SK-N-SH (cell line): ENCODE measurements at regions not wholly inside any gene's neighbourhood (a gene's known extent, or its start where the extent isn't known, plus 50 kb on each side); places are given as distances from the start of the nearest gene placed in this dataset.
A peak's percentile ranks its signal among the peaks of the same experiment; 100 is the strongest.

Source experiments
- CTCF ChIA-PET: fragments of 300-600, 350-600 bp; formaldehyde crosslinking; extraction: SDS; loops from one replicate; lab custom pipeline; 2021; lab: Yijun Ruan, JAX
- POLR2A ChIA-PET: fragments of 350-600 bp; sonication (Branson Sonifier 250); formaldehyde crosslinking; extraction: SDS; loops from one replicate; lab custom pipeline; 2020; ENCODE audit warnings: antibody characterized with exemption, inconsistent platforms; lab: Yijun Ruan, JAX
- DNase-seq: peaks from one replicate; pipeline ENCODE4 v3.0.0; 2012
- H2AFZ ChIP-seq: fragments of 200-600 bp; sonication (generic); 2 replicates; pipeline ENCODE4 v1.8.1; 2016; ENCODE audit warnings: antibody characterized with exemption, mild to moderate bottlenecking, low read depth
- H3F3A ChIP-seq: fragments of 200-600 bp; sonication (generic); replicated peaks from 2 replicates; pipeline ENCODE3; 2016; ENCODE audit warnings: antibody characterized with exemption, mild to moderate bottlenecking; ENCODE audit not compliant: insufficient read depth
- H3K27ac ChIP-seq, 2 experiments: fragments of 200-500 bp in 1 of 2; fragments of 200-600 bp in 1 of 2; sonication (Bioruptor generic) in 1 of 2; sonication (generic), shearing (Covaris generic) in 1 of 2; 2 replicates each; pipeline versions ENCODE4 v1.5.1 to v1.6.1; 2014 to 2016; ENCODE audit warnings: low read depth in 2 of 2, inconsistent platforms in 1 of 2, low read length in 1 of 2, mild to moderate bottlenecking in 1 of 2, mixed read lengths in 1 of 2
- H3K27me3 ChIP-seq: fragments of 200-600 bp; sonication (generic), shearing (Covaris generic); 2 replicates; pipeline ENCODE4 v1.6.1; 2016; ENCODE audit warnings: mixed run types; ENCODE audit not compliant: insufficient read depth
- H3K36me3 ChIP-seq, 2 experiments: fragments of 200-500 bp in 1 of 2; fragments of 200-600 bp in 1 of 2; sonication (Bioruptor generic) in 1 of 2; sonication (generic) in 1 of 2; replicated peaks in 1 of 2; 2 replicates each; pipeline versions ENCODE3 to v1.5.1; 2014 to 2016; ENCODE audit warnings: low read length in 1 of 2, mild to moderate bottlenecking in 1 of 2; ENCODE audit not compliant: insufficient read depth in 2 of 2, control insufficient read depth in 1 of 2
- H3K4me1 ChIP-seq, 2 experiments: fragments of 200-500 bp in 1 of 2; fragments of 200-600 bp in 1 of 2; sonication (Bioruptor generic) in 1 of 2; sonication (generic), shearing (Covaris generic) in 1 of 2; 2 replicates each; pipeline versions ENCODE4 v1.5.1 to v1.6.1; 2014 to 2016; ENCODE audit warnings: low read depth in 1 of 2, low read length in 1 of 2, mixed run types in 1 of 2; ENCODE audit not compliant: insufficient read depth in 2 of 2, control insufficient read depth in 1 of 2
- H3K4me2 ChIP-seq: fragments of 200-600 bp; sonication (generic), shearing (Covaris generic); 2 replicates; pipeline ENCODE4 v1.6.1; 2017; ENCODE audit warnings: mixed run types
- H3K4me3 ChIP-seq, 2 experiments: fragments of 200-500 bp in 1 of 2; fragments of 200-600 bp in 1 of 2; sonication (Bioruptor generic) in 1 of 2; sonication (generic), shearing (Covaris generic) in 1 of 2; 2 replicates each; pipeline versions ENCODE4 v1.5.1 to v1.8.1; 2014 to 2016; ENCODE audit warnings: low read depth in 2 of 2, inconsistent platforms in 1 of 2, low read length in 1 of 2, mild to moderate bottlenecking in 1 of 2, mixed read lengths in 1 of 2, moderate library complexity in 1 of 2
- H3K79me2 ChIP-seq: fragments of 200-600 bp; sonication (generic); 2 replicates; pipeline ENCODE4 v1.8.1; 2017; ENCODE audit warnings: mild to moderate bottlenecking; ENCODE audit not compliant: insufficient read depth
- H3K9ac ChIP-seq: fragments of 200-600 bp; sonication (generic); 2 replicates; pipeline ENCODE4 v1.6.1; 2017; ENCODE audit warnings: mixed run types
- H3K9me2 ChIP-seq: fragments of 200-600 bp; sonication (generic); 2 replicates; pipeline ENCODE4 v1.6.1; 2017; ENCODE audit warnings: mixed run types
- H3K9me3 ChIP-seq: fragments of 200-600 bp; sonication (generic); 2 replicates; pipeline ENCODE4 v1.6.1; 2017; ENCODE audit warnings: mixed run types, mild to moderate bottlenecking, moderate library complexity
- H4K20me1 ChIP-seq: fragments of 200-600 bp; sonication (generic); 2 replicates; pipeline ENCODE4 v1.6.1; 2017; ENCODE audit warnings: mild to moderate bottlenecking, mixed run types; ENCODE audit not compliant: insufficient read depth
- CHD2 ChIP-seq: fragments of 150-350 bp; IDR thresholded peaks from 2 replicates; pipeline ENCODE4 v1.6.1; 2018; ENCODE audit warnings: low read length; ENCODE audit not compliant: partially characterized antibody
- EZH2phosphoT487 ChIP-seq: fragments of 200-600 bp; sonication (generic); IDR thresholded peaks from 2 replicates; pipeline ENCODE4 v1.6.1; 2017; ENCODE audit warnings: low read depth, mixed run types, mild to moderate bottlenecking, antibody characterized with exemption, moderate library complexity, borderline replicate concordance
- FOSL2 ChIP-seq: IDR thresholded peaks from 2 replicates; pipeline ENCODE4 v1.4.0; 2012; ENCODE audit warnings: low read depth, mild to moderate bottlenecking, moderate library complexity, borderline replicate concordance
- GABPA ChIP-seq: IDR thresholded peaks from 2 replicates; pipeline ENCODE4 v1.4.0; 2012; ENCODE audit warnings: low read depth, mild to moderate bottlenecking
- MEF2A ChIP-seq: IDR thresholded peaks from 2 replicates; pipeline ENCODE4 v1.4.0; 2012; ENCODE audit warnings: low read depth, borderline replicate concordance
- MXI1 ChIP-seq: IDR thresholded peaks from 2 replicates; pipeline ENCODE4 v1.6.1; 2012; ENCODE audit warnings: mild to moderate bottlenecking, low read depth, low read length, improper control_type of control experiment
- PBX3 ChIP-seq: IDR thresholded peaks from 2 replicates; pipeline ENCODE4; 2012
- POLR2AphosphoS5 ChIP-seq: IDR thresholded peaks from 2 replicates; pipeline ENCODE4 v1.6.1; 2012; ENCODE audit warnings: low read depth, low read length
- RAD21 ChIP-seq: IDR thresholded peaks from 2 replicates; pipeline ENCODE4 v1.6.1; 2012; ENCODE audit warnings: mild to moderate bottlenecking, low read length
- REST ChIP-seq: IDR thresholded peaks from 2 replicates; pipeline ENCODE4 v1.6.1; 2012; ENCODE audit warnings: mild to moderate bottlenecking, low read depth, low read length, moderate library complexity
- RXRA ChIP-seq: IDR thresholded peaks from 2 replicates; pipeline ENCODE4 v1.4.0; 2012; ENCODE audit warnings: low read depth, mild to moderate bottlenecking, borderline replicate concordance
- TCF12 ChIP-seq: IDR thresholded peaks from 2 replicates; pipeline ENCODE4 v1.4.0; 2012
- TEAD4 ChIP-seq: IDR thresholded peaks from 2 replicates; pipeline ENCODE4 v1.4.0; 2012; ENCODE audit warnings: mild to moderate bottlenecking, borderline replicate concordance; ENCODE audit not compliant: insufficient read depth
- USF1 ChIP-seq: IDR thresholded peaks from 2 replicates; pipeline ENCODE4 v1.4.0; 2012; ENCODE audit warnings: low read depth, borderline replicate concordance
- USF2 ChIP-seq: fragments of 150-350 bp; IDR thresholded peaks from 2 replicates; pipeline ENCODE4 v1.6.1; 2017; ENCODE audit warnings: antibody characterized with exemption, low read length, low read depth, borderline replicate concordance
- WGBS: methylation state at CpG from one replicate; pipeline ENCODE4 v1.1.6; 2017; ENCODE audit warnings: low lambda C conversion rate; 5-methylcytosine and 5-hydroxymethylcytosine counted together
- TF ChIP-seq, protein P1 (sequence below): IDR thresholded peaks from 2 replicates; pipeline ENCODE4 v1.4.0; 2012; ENCODE audit warnings: low read depth
- TF ChIP-seq, protein P2 (sequence below): IDR thresholded peaks from 2 replicates; pipeline ENCODE4 v1.4.0; 2012; ENCODE audit warnings: low read depth, borderline replicate concordance

GRCh38 chr1:106979371-106979770, 77.1 kb upstream of the PRMT6 start:
- Histone ChIP-seq H3K9me2 (no peaks in the 10 kb centered on the region), H3F3A (no peaks in the 10 kb centered on the region), H3K4me3 (no peak overlapping the region), H3K36me3 (no peaks in the 10 kb centered on the region), H3K27me3 (no peaks in the 10 kb centered on the region), H3K9me3 (no peaks in the 10 kb centered on the region), H3K79me2 (no peaks in the 10 kb centered on the region), H2AFZ (no peak overlapping the region), H3K27ac (peak overlapping the region in 1 of 2 experiments; percentile 85; a peak in 1 of 4 replicates)
- CTCF ChIA-PET, result no interaction called here
- no peak for DNase-seq
- WGBS, result 12% methylated on average over 2 of the region's 2 CpGs
- POLR2A ChIA-PET, result no interaction called here
- TF ChIP-seq, protein P1, sequence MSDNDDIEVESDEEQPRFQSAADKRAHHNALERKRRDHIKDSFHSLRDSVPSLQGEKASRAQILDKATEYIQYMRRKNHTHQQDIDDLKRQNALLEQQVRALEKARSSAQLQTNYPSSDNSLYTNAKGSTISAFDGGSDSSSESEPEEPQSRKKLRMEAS, result no peak
- TF ChIP-seq POLR2AphosphoS5 (no peak), FOSL2 (no peak), PBX3 (no peak), USF1 (no peak), TEAD4 (no peak), MXI1 (no peak), GABPA (no peak), TCF12 (no peak), CHD2 (no peak), REST (no peak), RXRA (no peak), MEF2A (no peak), RAD21 (no peak), EZH2phosphoT487 (no peak), USF2 (no peak)
- TF ChIP-seq, protein P2, sequence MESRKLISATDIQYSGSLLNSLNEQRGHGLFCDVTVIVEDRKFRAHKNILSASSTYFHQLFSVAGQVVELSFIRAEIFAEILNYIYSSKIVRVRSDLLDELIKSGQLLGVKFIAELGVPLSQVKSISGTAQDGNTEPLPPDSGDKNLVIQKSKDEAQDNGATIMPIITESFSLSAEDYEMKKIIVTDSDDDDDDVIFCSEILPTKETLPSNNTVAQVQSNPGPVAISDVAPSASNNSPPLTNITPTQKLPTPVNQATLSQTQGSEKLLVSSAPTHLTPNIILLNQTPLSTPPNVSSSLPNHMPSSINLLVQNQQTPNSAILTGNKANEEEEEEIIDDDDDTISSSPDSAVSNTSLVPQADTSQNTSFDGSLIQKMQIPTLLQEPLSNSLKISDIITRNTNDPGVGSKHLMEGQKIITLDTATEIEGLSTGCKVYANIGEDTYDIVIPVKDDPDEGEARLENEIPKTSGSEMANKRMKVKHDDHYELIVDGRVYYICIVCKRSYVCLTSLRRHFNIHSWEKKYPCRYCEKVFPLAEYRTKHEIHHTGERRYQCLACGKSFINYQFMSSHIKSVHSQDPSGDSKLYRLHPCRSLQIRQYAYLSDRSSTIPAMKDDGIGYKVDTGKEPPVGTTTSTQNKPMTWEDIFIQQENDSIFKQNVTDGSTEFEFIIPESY, result no peak
- TF ChIP-seq, all 33 proteins: peak for 0
- H3K4me1 ChIP-seq, result peaks cover 3 to 5% of the 10 kb centered on the region in 2 experiments; a peak in 2 of 4 replicates
- H3K9ac ChIP-seq, result no peak overlapping the region
- no peak overlapping the region for H3K4me2 ChIP-seq
- no peaks in the 10 kb centered on the region for H4K20me1 ChIP-seq
